Stomach (tissue), 8 donors: ENCODE measurements at regions not wholly inside any gene's neighbourhood (a gene's known extent, or its start where the extent isn't known, plus 50 kb on each side); places are given as distances from the start of the nearest gene placed in this dataset.
A peak's percentile ranks its signal among the peaks of the same experiment; 100 is the strongest.

Experiments used
- DNase-seq, 2 donors: peaks; one replicate each; pipeline versions ENCODE4 v3.0.0 to v3.0.0-alpha.2; 2013 to 2019
- H3K27ac ChIP-seq, 5 donors: fragments of 200-600 bp in 4 of 5; sonication (generic) in 4 of 5; one replicate each; pipeline ENCODE4 v1.5.1; 2013 to 2019; ENCODE audit warnings: mild to moderate bottlenecking in 1 of 5, moderate library complexity in 1 of 5
- H3K27me3 ChIP-seq, 3 donors: fragments of 200-600 bp; sonication (generic); one replicate each; pipeline ENCODE4 v1.5.1; 2017 to 2019; ENCODE audit warnings: mixed run types in 1 of 3
- H3K36me3 ChIP-seq, 4 donors: fragments of 200-600 bp; sonication (generic); 1 replicate in 3 of 4; 2 replicates in 1 of 4; pipeline ENCODE4 v1.5.1; 2016 to 2019
- H3K4me1 ChIP-seq, 4 donors: fragments of 200-600 bp; sonication (generic); one replicate each; pipeline ENCODE4 v1.5.1; 2016 to 2019
- H3K4me3 ChIP-seq, 4 donors: fragments of 200-600 bp; sonication (generic) in 3 of 4; one replicate each; pipeline ENCODE4 v1.5.1; 2016 to 2019; ENCODE audit warnings: mild to moderate bottlenecking in 1 of 4
- H3K9me3 ChIP-seq, 4 donors: fragments of 200-600 bp; sonication (generic); one replicate each; pipeline ENCODE4 v1.5.1; 2016 to 2019
- EP300 ChIP-seq: sonication (generic); formaldehyde crosslinking; IDR thresholded peaks from one replicate; pipeline ENCODE4 v1.6.1; 2017; ENCODE audit warnings: antibody characterized with exemption
- POLR2A ChIP-seq, 4 donors: fragments of 450-650 bp; IDR thresholded peaks; one replicate each; pipeline ENCODE4 v1.6.1; 2016; ENCODE audit warnings: antibody characterized with exemption in 4 of 4, control low read depth in 2 of 4, mild to moderate bottlenecking in 1 of 4, moderate library complexity in 1 of 4
- POLR2AphosphoS5 ChIP-seq, 3 donors: sonication (generic); formaldehyde crosslinking; IDR thresholded peaks; one replicate each; pipeline ENCODE4 v1.6.1; 2016; ENCODE audit warnings: antibody characterized with exemption in 3 of 3
- WGBS, 5 donors: extraction: QIAGEN DNeasy Blood & Tissue Kit in 3 of 5; methylation state at CpG; one replicate each; pipeline versions ENCODE4 v1.1.5 to v1.1.7; 2013 to 2018; 5-methylcytosine and 5-hydroxymethylcytosine counted together
- intact Hi-C: fragments of 100-400 bp; cut with DNase I; formaldehyde crosslinking; loops from one replicate; pipeline ENCODE4 v1.15.1; 2023; ENCODE audit warnings: low total_unique reads
- TF ChIP-seq, protein P1 (sequence below), 7 experiments: fragments of 450-650 bp in 4 of 7; fragments of 200-600 bp in 3 of 7; sonication (generic) in 3 of 7; IDR thresholded peaks; one replicate each; pipeline ENCODE4 v1.5.1; 2016 to 2019; ENCODE audit warnings: antibody characterized with exemption in 7 of 7, control low read depth in 2 of 7, mild to moderate bottlenecking in 1 of 7
- donor health status: healthy with polysubstance abuse.
- donor health status: Bipolar disorder and iron deficiency.
- donor health status: healthy.

- intact Hi-C loops: no loop called here
- Histone ChIP-seq H3K27me3 (no peaks in the 10 kb centered on the region), H3K4me3 (no peak overlapping the region), H3K4me1 (peaks cover 0 to 12% (median 4%) of the 10 kb centered on the region in 4 donors), H3K36me3 (no peaks in the 10 kb centered on the region), H3K9me3 (no peaks in the 10 kb centered on the region), H3K27ac (no peak overlapping the region)
- no peak for DNase-seq
- TF ChIP-seq POLR2AphosphoS5 (IDR thresholded peaks at IDR 0.05) (no peak), EP300 (no peak), POLR2A (IDR thresholded peaks at IDR 0.05) (no peak)
- TF ChIP-seq, protein P1, sequence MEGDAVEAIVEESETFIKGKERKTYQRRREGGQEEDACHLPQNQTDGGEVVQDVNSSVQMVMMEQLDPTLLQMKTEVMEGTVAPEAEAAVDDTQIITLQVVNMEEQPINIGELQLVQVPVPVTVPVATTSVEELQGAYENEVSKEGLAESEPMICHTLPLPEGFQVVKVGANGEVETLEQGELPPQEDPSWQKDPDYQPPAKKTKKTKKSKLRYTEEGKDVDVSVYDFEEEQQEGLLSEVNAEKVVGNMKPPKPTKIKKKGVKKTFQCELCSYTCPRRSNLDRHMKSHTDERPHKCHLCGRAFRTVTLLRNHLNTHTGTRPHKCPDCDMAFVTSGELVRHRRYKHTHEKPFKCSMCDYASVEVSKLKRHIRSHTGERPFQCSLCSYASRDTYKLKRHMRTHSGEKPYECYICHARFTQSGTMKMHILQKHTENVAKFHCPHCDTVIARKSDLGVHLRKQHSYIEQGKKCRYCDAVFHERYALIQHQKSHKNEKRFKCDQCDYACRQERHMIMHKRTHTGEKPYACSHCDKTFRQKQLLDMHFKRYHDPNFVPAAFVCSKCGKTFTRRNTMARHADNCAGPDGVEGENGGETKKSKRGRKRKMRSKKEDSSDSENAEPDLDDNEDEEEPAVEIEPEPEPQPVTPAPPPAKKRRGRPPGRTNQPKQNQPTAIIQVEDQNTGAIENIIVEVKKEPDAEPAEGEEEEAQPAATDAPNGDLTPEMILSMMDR (IDR thresholded peaks at IDR 0.05): no peak
- 74 to 82% (median 78%) methylated on average over 1 of the region's 1 CpG for WGBS, 5 donors
Measured at GRCh38 chr9:78133751-78134150, 102.1 kb upstream of the CEP78 start.

DNA sequence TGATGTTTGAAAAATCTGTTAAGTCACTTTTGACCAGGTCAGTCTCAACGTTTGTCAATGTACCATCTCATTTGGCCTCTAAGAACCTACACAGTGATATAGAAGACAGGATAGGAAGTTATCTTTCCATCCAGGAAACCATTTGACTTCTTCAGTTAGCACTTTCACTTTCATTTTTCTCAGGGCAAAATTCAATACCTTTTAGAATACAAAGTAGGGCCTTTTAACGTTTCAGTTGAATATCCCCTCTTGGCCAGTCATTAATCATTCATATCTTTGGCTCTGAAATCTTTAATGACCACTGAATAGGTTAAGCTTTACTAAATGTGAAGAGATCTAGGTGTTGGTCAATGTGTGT, 101.1 kb upstream of the GNAQ start:
- Histone ChIP-seq H3K4me3 (peak overlapping the region; percentile 5 to 28 (median 19)), H3K27ac (no peak overlapping the region), H3K36me3 (no peaks in the 10 kb centered on the region), H3K27me3 (no peaks in the 10 kb centered on the region), H3K9me3 (no peaks in the 10 kb centered on the region), H3K4me1 (peaks cover 0 to 12% (median 4%) of the 10 kb centered on the region in 4 donors)
- WGBS, 5 donors: 2 to 7% (median 4%) methylated on average over 2 of the region's 2 CpGs
- peak in 1 of 2 donors; percentile 23 for DNase-seq
- TF ChIP-seq, protein P1 (IDR thresholded peaks at IDR 0.05): no peak
- TF ChIP-seq POLR2AphosphoS5 (IDR thresholded peaks at IDR 0.05): no peak
- TF ChIP-seq EP300: no peak
- TF ChIP-seq POLR2A (IDR thresholded peaks at IDR 0.05): no peak
- intact Hi-C loops: no loop called here

GRCh38 chr9:78131969-78132700, 100.5 kb upstream of the GNAQ start:
- TF ChIP-seq EP300 (no peak), POLR2A (IDR thresholded peaks at IDR 0.05) (no peak), POLR2AphosphoS5 (IDR thresholded peaks at IDR 0.05) (no peak)
- TF ChIP-seq, protein P1 (IDR thresholded peaks at IDR 0.05): no peak

GRCh38 chr9:78130853-78131252, 99.2 kb upstream of the GNAQ start:
- no peak overlapping the region for H3K4me3 ChIP-seq
- H3K9me3 ChIP-seq: no peaks in the 10 kb centered on the region
- H3K27ac ChIP-seq: no peak overlapping the region
- intact Hi-C loops: no loop called here
- no peak for DNase-seq
- H3K27me3 ChIP-seq: no peaks in the 10 kb centered on the region
- H3K4me1 ChIP-seq: peaks cover 0 to 12% (median 4%) of the 10 kb centered on the region in 4 donors
- no peaks in the 10 kb centered on the region for H3K36me3 ChIP-seq
- TF ChIP-seq EP300: no peak
- no peak for TF ChIP-seq POLR2AphosphoS5 (IDR thresholded peaks at IDR 0.05)
- TF ChIP-seq POLR2A (IDR thresholded peaks at IDR 0.05): no peak
- TF ChIP-seq, protein P1 (IDR thresholded peaks at IDR 0.05): no peak

More at GRCh38 chr9:78131969-78132700, 100.5 kb upstream of the GNAQ start:
- H3K9me3 ChIP-seq: no peaks in the 10 kb centered on the region
- no peak for DNase-seq
- 46 to 68% (median 58%) methylated on average over 2 of the region's 2 CpGs for WGBS, 5 donors
- H3K36me3 ChIP-seq: no peaks in the 10 kb centered on the region
- H3K4me3 ChIP-seq: peak overlapping the region; percentile 5 to 28 (median 19)
- no peaks in the 10 kb centered on the region for H3K27me3 ChIP-seq
- no peak overlapping the region for H3K27ac ChIP-seq
- intact Hi-C loops: no loop called here
- peaks cover 0 to 12% (median 4%) of the 10 kb centered on the region in 4 donors for H3K4me1 ChIP-seq
